ENCODE measurements at regions not wholly inside any gene's neighbourhood (a gene's known extent, or its start where the extent isn't known, plus 50 kb on each side); places are given as distances from the start of the nearest gene placed in this dataset.
"Not testable (repeated sequence)": the region's sequence is repeated elsewhere in the genome, so short reads cannot be mapped to it uniquely, and the experiment has no call there.

- H3K27ac ChIP-seq, result no peak overlapping the region
- TF ChIP-seq POLR2A (IDR thresholded peaks at IDR 0.05) (no peak), CTCF (IDR thresholded peaks at IDR 0.05) (no peak)
- H3K4me1 ChIP-seq, result no peaks in the 10 kb centered on the region
- intact Hi-C loops (cut with DNase I), result no loop called here
- peaks cover 0 to 24% (median 0%) of the 10 kb centered on the region in 4 donors for H3K27me3 ChIP-seq
- H3K36me3 ChIP-seq, result no peaks in the 10 kb centered on the region
- H3K9me3 ChIP-seq, result no peaks in the 10 kb centered on the region
- DNase-seq, result no peak
- WGBS, 2 donors, result 38% methylated on average over 4 of the region's 12 CpGs; no CpG with 5 or more reads in 1 of the 2 donors
- no peak overlapping the region for H3K4me3 ChIP-seq
Measured at GRCh38 chr22:49007013-49007653, 820.5 kb downstream of the BRD1 start.

DNA sequence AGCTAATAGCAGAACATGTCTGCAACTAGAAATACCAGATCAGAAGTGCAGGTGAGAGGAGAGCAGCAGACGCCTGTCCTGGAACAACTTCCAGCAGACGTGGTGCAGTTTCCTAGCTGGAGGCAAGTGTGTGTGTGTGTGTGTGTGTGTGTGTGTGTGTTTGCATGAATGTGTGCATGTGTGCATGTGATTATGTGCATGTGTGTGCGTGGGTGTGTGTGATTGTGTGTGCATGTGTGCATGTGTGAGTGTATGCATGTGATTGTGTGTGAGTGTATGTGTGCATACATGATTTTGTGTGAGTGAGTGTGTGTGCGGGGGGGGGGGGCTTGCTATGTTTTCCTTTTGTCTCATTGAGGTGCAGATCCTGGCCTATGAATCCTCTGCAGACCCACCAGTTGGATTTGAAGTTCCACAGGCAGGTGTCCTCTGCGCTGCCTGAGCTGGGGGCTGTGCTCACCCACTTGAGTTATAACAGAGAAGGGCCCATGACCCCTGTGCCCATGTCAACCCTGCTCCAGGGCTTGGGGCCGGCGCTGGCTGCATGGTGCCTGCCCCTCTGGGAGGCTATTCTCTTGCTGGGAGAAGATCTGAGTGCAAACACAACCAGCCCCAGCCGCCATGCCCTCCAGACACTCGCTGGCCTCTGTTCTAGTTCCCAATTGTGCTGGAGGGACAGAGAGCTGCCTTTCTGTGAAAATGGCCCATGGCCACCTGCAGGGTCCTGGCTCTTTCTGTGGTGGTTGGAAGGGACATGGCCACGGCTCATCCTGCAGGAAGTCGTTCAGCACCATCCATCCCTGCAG is 821.3 kb downstream of the BRD1 start:
- TF ChIP-seq POLR2A (IDR thresholded peaks at IDR 0.05), result no peak
- Histone ChIP-seq H3K36me3 (no peaks in the 10 kb centered on the region), H3K4me1 (no peaks in the 10 kb centered on the region), H3K4me3 (no peak overlapping the region), H3K27ac (no peak overlapping the region), H3K27me3 (peaks cover 0 to 24% (median 0%) of the 10 kb centered on the region in 4 donors), H3K9me3 (no peaks in the 10 kb centered on the region)
- 57 to 76% methylated on average over 6 to 7 of the region's 11 CpGs for WGBS, 2 donors
- intact Hi-C loops (cut with DNase I), result no loop called here
- no peak for DNase-seq

DNA sequence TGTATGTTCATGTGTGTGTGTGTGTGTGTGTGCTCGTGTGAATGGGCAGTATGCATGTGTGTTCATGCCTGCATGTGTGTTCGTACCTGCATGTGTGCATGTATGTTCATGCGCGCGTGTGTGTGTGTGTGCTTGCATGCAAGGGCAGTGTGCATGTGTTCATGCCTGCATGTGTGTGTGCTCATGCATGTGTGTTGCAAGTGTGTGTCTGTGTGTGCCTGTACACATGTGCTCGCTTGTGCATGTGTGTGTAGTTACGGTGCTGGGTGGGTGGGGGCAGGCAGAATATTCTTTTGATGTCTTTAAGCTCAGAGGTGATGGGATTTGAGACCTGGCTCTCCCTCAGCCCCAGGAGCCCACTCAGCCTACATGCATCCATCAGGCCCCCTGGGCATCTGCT is 822.1 kb downstream of the BRD1 start:
- Histone ChIP-seq H3K27ac (no peak overlapping the region), H3K27me3 (peaks cover 0 to 19% (median 0%) of the 10 kb centered on the region in 4 donors), H3K9me3 (no peaks in the 10 kb centered on the region), H3K36me3 (no peaks in the 10 kb centered on the region), H3K4me3 (no peak overlapping the region), H3K4me1 (no peaks in the 10 kb centered on the region)
- TF ChIP-seq CTCF (IDR thresholded peaks at IDR 0.05) (no peak), POLR2A (IDR thresholded peaks at IDR 0.05) (no peak)
- DNase-seq, result no peak
- WGBS, 2 donors, result 92 to 94% methylated on average over 2 to 7 of the region's 7 CpGs
- intact Hi-C loops (cut with DNase I), result no loop called here

DNA sequence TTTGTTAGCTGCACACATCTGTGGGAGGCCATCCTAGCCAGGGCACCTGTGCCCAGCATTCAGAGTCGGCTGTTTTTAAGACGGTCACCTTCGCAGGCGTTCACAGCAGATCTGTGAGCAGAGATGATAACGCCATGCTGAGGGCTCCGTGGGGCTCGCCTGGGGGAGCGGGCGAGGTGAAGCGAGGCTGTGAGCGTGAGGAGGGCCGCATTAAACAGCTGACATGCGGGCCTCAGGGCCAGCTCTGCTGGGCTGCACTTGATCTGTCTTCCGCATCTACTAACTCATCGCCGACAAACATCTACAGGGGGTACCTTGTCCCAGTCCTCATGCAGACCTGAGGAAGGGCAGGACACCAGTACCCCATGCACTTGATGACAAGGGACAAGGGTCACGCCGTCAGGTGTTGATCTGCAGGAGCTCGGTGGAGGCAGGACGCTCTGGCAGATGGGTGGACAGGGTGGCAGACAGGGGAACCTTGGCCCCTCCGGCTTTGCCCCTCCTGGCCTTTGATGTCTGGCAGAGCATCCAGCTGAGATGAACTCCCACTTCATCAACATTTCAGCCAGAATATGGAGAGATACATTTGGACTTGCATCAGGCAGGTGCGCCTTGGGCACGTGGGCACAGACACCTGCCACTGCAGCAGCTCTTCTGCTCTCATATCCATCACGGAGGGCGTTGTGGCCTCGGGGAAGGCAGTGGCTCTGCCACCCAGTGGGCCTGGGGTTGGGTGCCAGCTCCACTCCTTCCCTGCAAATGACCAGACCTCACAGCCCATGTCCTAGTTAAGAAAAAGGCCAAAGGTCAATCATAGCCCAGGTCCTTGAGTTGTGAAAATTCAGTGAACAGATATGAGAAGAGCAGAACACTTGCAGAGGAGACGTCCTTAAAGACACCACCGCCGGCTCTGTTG is 822.9 kb downstream of the BRD1 start:
- intact Hi-C loops (cut with DNase I), result no loop called here
- DNase-seq, result no peak
- TF ChIP-seq POLR2A (IDR thresholded peaks at IDR 0.05) (no peak), CTCF (IDR thresholded peaks at IDR 0.05) (no peak)
- Histone ChIP-seq H3K4me1 (no peaks in the 10 kb centered on the region), H3K27ac (no peak overlapping the region), H3K27me3 (peaks cover 0 to 17% (median 0%) of the 10 kb centered on the region in 4 donors), H3K36me3 (no peaks in the 10 kb centered on the region), H3K4me3 (no peak overlapping the region), H3K9me3 (no peaks in the 10 kb centered on the region)
- 82 to 87% methylated on average over 14 to 15 of the region's 29 CpGs for WGBS, 2 donors

GRCh38 chr22:48997605-48998004 is 830.1 kb downstream of the BRD1 start:
- H3K27me3 ChIP-seq; H3K4me1 ChIP-seq; H3K27ac ChIP-seq; H3K9me3 ChIP-seq; H3K36me3 ChIP-seq; H3K4me3 ChIP-seq; intact Hi-C loops (cut with DNase I); DNase-seq: not testable (repeated sequence)
- 89 to 95% methylated on average over 11 to 14 of the region's 14 CpGs for WGBS, 2 donors

Data from esophagus squamous epithelium (tissue), 5 donors.